ENCODE measurements at regions not wholly inside any gene's neighbourhood (a gene's known extent, or its start where the extent isn't known, plus 50 kb on each side); places are given as distances from the start of the nearest gene placed in this dataset.

DNA sequence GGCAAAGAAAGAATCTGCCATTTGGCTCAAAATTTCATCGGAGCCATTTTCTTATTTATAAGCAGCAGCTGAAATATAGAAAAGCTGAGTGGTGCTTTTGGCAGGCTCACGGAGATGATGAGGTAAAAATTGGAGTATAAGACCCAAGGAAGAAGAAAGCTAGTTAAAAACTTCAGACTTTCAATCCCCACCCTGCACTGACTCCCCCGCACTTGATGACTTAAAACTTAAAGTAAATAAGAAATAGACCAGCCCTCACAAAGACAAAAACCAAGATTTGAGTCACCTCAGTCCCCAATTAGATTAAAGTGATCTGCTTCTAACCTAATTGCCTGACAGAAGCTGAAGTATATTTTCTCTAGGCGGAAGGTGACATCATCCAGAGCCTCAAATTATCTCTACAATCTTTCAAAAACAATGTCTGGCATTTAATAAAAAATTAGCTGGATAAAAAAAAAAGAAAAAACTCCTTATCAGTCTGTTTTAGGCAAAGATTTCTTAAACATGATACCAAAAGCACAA lies 124.0 kb upstream of the PJA2 start:
- DNase-seq (ENCODE audit: low read depth in 2 of 3, low spot score in 2 of 3): no peak

DNA sequence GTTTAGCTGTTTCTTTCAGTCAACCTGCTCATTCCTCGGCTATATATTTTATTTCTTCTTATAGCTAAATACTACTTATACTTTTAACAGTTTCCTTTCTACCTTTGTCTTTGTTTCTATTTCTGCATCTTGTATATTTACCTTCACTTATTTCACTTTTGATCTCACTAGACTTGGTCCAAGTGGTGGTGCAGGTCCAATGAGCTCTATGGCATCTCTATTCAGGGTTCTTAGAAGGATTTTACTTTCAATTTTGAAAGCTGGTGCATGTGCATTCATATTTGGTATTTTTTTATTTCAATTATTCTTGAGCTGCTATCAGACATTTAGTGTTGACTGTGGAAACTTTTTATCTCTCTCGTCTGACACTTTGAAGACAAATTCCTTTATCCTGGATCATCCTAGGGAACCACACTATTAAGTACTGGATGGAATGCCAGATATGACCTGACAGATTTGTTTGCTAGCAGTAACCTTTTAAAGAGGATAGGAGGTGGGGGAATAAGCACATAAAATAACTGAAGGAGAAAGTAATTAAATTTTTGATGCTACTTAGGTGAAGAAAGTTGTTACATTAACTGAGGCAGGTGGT lies 123.1 kb upstream of the PJA2 start:
- no peak for DNase-seq (ENCODE audit: low read depth in 2 of 3, low spot score in 2 of 3)

DNA sequence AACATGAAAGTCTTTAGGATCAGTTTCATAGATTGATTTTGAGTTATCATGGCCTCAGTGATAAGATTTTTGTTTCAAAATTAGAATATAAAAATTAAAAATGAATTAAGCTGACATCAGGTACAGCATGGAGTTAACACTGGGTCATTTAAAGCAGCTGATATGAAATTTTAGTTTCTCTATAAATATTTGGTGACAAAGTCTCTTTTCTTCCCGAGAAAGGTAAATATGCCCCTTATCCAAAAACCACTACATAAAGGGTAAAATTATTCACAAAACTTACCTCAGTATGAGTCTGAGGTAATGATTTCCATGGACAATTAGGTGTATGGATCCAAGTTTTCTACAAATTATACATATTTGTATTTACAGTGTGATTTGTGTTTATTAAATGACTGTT lies 121.5 kb upstream of the PJA2 start:
- no peak for DNase-seq (ENCODE audit: low read depth in 2 of 3, low spot score in 2 of 3)

DNA sequence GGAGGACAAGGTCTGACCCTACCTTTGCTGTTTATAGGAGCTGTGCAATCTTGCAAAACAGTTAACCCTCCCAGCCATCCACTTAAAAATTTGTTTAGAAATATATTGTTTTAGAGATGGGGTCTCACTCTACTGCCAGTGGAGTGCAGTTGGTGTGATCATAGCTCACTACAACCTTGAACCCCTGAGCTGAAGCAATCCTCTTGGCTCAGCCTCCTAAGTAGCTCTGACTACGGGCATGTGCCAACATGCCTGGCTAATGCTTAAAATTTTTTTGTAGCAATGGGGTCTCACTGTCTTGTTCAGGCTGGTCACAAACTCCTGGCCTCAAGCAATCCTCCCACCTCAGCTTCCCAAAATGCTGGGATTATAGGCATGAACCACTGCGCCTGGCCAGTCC lies 120.2 kb upstream of the PJA2 start:
- DNase-seq (ENCODE audit: low read depth in 2 of 3, low spot score in 2 of 3): no peak

GRCh38 chr5:109529520-109529919 lies 119.7 kb upstream of the PJA2 start:
- no peak for DNase-seq (ENCODE audit: low read depth in 2 of 3, low spot score in 2 of 3)

DNA sequence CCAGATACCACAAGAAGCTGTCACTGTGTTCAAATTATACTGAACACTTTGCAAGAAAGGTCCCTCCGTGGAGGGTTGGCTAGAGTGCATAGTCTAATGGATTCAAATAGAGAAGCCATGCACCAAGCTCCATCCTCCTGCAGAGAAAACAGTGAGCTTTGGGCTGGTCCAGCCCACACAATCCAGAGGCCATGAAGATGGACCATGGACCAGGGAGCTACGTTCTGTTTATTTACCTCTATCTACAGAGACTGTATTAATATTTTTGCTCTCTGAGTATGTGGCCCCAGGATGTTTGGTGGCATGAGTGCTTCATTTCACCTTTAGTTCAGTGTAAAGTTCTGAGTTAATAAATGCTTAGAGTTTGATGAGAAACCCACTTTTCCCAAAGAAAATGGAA lies 114.8 kb upstream of the PJA2 start:
- DNase-seq (ENCODE audit: low read depth in 2 of 3, low spot score in 2 of 3): no peak

- no peak for DNase-seq (ENCODE audit: low read depth in 2 of 3, low spot score in 2 of 3)
Measured at GRCh38 chr5:109524026-109524425, 114.3 kb upstream of the PJA2 start.

- DNase-seq (ENCODE audit: low read depth in 2 of 3, low spot score in 2 of 3): no peak
Measured at GRCh38 chr5:109522404-109522803, 112.6 kb upstream of the PJA2 start.

DNA sequence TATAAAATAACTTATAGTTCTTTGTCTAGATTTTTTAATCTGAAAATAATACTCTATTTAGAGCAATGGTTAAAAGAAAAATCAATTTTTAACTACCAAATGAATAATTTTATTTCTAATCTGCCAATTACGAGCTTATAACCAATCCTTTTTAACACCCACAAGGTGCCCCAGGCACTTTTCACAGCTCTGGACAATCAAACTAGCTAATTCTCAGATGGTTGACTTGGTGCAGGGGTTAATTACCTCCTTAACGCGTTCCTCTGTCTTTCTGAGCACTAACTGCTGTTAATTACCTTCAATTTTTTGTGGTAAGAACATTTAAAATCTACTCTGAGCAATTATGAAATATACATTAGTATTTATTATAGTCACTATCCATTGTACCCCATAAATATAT lies 109.6 kb upstream of the PJA2 start:
- DNase-seq (ENCODE audit: low read depth in 2 of 3, low spot score in 2 of 3): no peak

DNA sequence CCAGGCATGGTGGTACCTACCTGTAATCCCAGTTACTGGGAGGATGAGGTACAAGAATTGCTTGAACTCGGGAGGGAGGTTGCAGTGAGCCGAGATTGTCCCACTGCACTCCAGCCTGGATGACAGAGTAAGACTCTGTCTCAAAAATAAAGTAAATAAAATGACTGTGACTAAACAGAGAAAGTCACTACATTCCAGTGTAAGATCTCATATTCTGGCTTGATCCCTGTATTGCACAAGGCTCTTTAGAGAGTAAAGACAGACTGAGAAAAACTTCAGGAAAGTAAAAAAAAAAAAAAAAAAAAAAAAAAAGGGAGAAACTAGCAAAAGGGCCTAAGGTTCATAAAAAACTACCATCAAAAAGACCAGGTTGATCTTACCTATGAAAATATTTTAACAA lies 106.6 kb upstream of the PJA2 start:
- DNase-seq (ENCODE audit: low read depth in 2 of 3, low spot score in 2 of 3): no peak

DNA sequence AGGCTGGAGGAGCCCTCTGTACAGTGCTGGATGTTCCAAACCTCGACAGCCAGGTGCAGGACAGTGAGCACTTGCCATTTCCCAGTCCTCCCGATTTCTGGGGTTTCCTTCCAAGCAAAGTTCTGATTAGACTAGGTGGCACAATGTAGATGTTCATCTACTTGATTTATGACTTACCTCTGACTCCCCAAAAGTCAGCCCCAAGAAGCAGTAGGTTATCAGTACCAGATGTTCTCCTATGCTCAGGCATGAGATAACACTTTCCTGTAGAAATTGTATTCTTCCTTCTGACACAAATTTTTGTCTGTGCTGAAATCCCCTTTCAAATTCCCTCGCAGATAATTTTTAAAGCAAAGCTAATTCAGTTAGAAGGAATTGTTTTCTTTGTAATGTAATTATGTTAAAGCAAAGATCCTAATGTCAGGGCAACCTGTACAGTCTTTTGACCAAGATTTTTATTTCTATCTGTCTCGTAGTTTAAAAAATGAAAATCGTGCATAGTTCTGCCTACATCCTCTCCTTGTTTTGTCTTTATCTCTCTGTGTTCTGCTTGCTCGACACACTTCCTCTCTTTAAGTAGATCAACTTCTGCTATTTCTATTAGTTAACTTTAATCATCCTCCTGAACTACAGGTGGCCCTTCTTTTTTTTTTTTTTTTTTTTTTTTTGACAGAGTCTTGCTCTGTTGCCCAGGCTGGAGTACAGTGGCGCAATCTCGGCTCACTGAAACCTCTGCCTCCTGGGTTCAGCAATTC lies 102.4 kb upstream of the PJA2 start:
- peak in 2 of 3 donors; percentile 7 to 50 for DNase-seq (ENCODE audit: low read depth in 2 of 3, low spot score in 2 of 3)

DNA sequence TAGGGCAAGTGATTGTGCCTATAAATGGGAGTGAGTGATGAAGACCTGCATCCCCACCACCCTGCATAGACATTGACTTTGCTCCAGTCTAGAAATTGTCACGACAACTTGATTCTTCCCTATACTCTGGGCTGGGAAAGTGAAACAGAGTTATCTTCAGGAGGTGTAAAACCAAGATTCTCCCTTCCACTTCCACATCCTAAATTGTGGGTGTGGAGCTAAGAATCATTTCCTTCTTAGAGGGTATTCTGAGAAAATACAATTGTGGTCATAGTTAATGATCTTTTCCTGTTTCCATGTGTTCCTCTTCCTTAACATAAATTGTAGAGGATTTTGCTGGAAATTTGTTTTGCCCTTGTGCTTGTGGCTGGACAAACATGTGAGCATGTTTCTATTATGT lies 96.8 kb upstream of the PJA2 start:
- peak in 1 of 3 donors; percentile 7 for DNase-seq (ENCODE audit: low read depth in 2 of 3, low spot score in 2 of 3)

- DNase-seq (ENCODE audit: low read depth in 2 of 3, low spot score in 2 of 3): no peak
Measured at GRCh38 chr5:109496112-109496511, 86.3 kb upstream of the PJA2 start.

- no peak for DNase-seq (ENCODE audit: low read depth in 2 of 3, low spot score in 2 of 3)
Measured at GRCh38 chr5:109487753-109488420, 78.1 kb upstream of the PJA2 start.

GRCh38 chr5:109486200-109486804 lies 76.5 kb upstream of the PJA2 start:
- no peak for DNase-seq (ENCODE audit: low read depth in 2 of 3, low spot score in 2 of 3)

- peak in 1 of 3 donors; percentile 44 for DNase-seq (ENCODE audit: low read depth in 2 of 3, low spot score in 2 of 3)
Measured at GRCh38 chr5:109485030-109485429, 75.3 kb upstream of the PJA2 start.

DNA sequence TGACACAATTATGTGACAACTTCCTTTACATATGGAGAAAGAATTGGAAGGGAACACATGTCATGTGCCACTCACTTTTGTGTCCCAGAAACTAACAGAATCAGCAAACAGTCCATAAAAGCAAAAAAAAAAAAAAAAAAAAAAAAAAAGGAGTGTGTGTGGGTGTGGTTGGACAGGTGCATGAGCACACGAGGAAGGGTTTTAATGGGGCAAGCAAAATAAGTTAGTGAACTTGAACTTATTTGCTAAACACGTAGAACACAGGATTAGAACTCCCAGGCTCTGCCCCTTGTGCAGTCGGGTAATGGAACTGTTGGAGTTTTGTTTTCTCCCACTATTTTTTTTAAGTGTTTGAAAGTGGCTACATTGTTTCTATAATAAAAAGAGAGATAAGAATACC lies 74.8 kb upstream of the PJA2 start:
- no peak for DNase-seq (ENCODE audit: low read depth in 2 of 3, low spot score in 2 of 3)

DNA sequence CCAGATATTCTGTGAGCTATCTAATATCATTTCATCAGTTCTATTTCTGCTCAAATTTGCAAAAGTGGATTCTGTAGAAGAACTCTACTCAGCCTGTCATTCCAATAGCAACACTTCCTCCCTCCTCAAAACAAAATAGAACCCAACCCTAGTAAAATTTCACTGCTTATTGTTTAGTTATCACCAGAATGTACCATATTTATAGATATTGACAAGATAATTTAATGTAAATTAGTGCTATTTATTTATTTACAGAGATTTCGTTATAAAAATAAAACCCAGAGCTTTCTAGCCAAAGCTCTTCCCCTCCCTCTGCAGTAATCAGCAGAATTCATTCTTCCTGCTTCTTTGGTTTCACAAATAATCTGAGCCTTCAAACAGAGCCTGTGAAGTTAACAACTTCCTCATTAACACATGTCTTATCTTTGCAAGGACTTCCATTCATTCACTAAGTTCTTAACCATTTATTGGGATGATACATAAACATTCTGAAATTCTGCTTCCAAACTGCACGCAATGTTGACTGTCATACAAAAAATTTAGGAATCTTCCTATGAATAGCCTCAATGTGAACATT lies 73.7 kb upstream of the PJA2 start:
- DNase-seq (ENCODE audit: low read depth in 2 of 3, low spot score in 2 of 3): peak in 2 of 3 donors; percentile 21 to 54

DNA sequence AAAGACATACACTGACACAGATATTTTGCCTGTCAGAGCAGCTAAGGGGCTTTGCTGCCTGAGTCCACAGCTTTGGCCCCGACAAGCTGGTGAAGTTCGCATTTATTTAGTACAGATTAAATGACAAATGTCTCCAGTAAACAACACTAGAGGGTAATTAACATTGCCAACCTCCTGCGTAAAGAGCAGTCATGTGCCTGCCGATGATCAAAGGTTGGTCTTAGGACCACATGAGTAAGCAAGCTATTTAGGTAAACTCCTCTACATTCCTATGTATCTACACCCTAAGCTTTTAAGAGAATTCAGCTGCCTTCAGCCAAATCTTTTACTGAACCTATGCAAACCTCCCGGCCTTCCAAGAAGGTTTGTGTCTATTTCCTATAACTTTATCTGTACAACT lies 73.0 kb upstream of the PJA2 start:
- DNase-seq (ENCODE audit: low read depth in 2 of 3, low spot score in 2 of 3): no peak

GRCh38 chr5:109479260-109479860 lies 69.6 kb upstream of the PJA2 start:
- peak in 1 of 3 donors; percentile 39 for DNase-seq (ENCODE audit: low read depth in 2 of 3, low spot score in 2 of 3)

DNA sequence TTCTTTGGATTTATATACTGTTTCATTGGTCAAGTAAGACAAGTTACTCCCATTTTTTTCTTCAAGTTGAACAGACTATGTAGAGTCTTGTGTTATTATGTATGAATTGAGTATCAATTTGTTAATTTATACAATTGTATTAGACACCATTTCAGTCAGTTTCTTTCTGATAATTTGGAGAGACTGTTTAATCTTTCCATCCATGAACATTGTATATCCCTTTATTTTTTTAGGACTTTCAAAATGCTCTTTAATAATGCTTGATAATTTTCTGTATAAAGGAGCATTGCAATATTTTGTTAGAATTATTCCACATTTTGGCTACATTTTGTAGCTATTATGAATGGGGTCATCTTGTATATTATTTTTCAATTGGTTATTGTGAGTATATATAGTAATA lies 69.1 kb upstream of the PJA2 start:
- no peak for DNase-seq (ENCODE audit: low read depth in 2 of 3, low spot score in 2 of 3)
